K562 (cell line): ENCODE measurements at regions not wholly inside any gene's neighbourhood (a gene's known extent, or its start where the extent isn't known, plus 50 kb on each side); places are given as distances from the start of the nearest gene placed in this dataset.

Source experiments
- ATAC-seq: fragments of 200-7000 bp; cut with Tn5 transposase; 3 replicates; pipeline ENCODE4 v1.9.1; 2020; ENCODE audit warnings: moderate library complexity
- BruUV-seq: library from RNA; stranded (reverse); fragments of 400-500 nt; replicated peaks from 2 replicates; lab custom pipeline; 2021; lab: Mats Ljungman, UMichigan
- CTCF ChIA-PET: fragments of 300-600 bp; formaldehyde crosslinking; extraction: SDS; loops from one replicate; lab custom pipeline; 2021; ENCODE audit warnings: low intra/inter-chr PET ratio; lab: Yijun Ruan, JAX
- POLR2A ChIA-PET: fragments of 300-600, 350-650 bp; sonication (Branson Sonifier 250); formaldehyde crosslinking; extraction: SDS; loops from one replicate; lab custom pipeline; 2021; ENCODE audit warnings: antibody characterized with exemption, inconsistent platforms; lab: Yijun Ruan, JAX
- DNase-seq, 4 experiments: peaks; one replicate each; pipeline versions ENCODE4 v3.0.0 to v3.0.0-alpha.2; 2011 to 2018; ENCODE audit warnings: low spot score in 3 of 4, mixed read lengths in 3 of 4; ENCODE audit errors: extremely low read depth in 1 of 4
- FAIRE-seq: peaks from 2 replicates; lab custom pipeline; 2011; peaks lifted over from hg19 to GRCh38; lab: Jason Lieb, UNC
- H2AFZ ChIP-seq: 2 replicates; pipeline ENCODE4 v1.6.0; 2011; ENCODE audit warnings: low read depth, low read length, control low read depth, inconsistent platforms
- H3K27ac ChIP-seq: fragments of 200-600 bp; 3 replicates; pipeline ENCODE4 v1.8.0; 2011; ENCODE audit warnings: low read depth, mild to moderate bottlenecking, control low read depth, inconsistent platforms, low read length, moderate library complexity, mixed read lengths; ENCODE audit errors: extremely low read depth
- H3K27me3 ChIP-seq, 2 experiments: fragments of 300-600 bp in 1 of 2; 2 replicates in 1 of 2; 3 replicates in 1 of 2; pipeline versions ENCODE4 v1.6.0 to v1.8.0; 2011; ENCODE audit warnings: inconsistent platforms in 2 of 2, low read length in 2 of 2, mild to moderate bottlenecking in 1 of 2, mixed read lengths in 1 of 2, moderate library complexity in 1 of 2; ENCODE audit not compliant: control insufficient read depth in 2 of 2, insufficient read depth in 2 of 2
- H3K36me3 ChIP-seq: fragments of 300-600 bp; 3 replicates; pipeline ENCODE4 v1.8.0; 2011; ENCODE audit warnings: mild to moderate bottlenecking, low read length, inconsistent platforms; ENCODE audit not compliant: control insufficient read depth, insufficient read depth
- H3K4me1 ChIP-seq, 2 experiments: fragments of 200-600 bp in 1 of 2; replicated peaks in 1 of 2; 2 replicates in 1 of 2; 3 replicates in 1 of 2; pipeline versions ENCODE4 v1.5.1 to v1.8.0; 2011; ENCODE audit warnings: inconsistent platforms in 2 of 2, low read length in 2 of 2, mild to moderate bottlenecking in 1 of 2, mixed read lengths in 1 of 2, moderate library complexity in 1 of 2; ENCODE audit not compliant: control insufficient read depth in 2 of 2, insufficient read depth in 2 of 2
- H3K4me2 ChIP-seq: 2 replicates; pipeline ENCODE4 v1.6.1; 2011; ENCODE audit warnings: low read length, control low read depth, inconsistent platforms, mixed read lengths; ENCODE audit not compliant: insufficient read depth
- H3K4me3 ChIP-seq: fragments of 200-600 bp; sonication (generic), shearing (Covaris generic); 2 replicates; pipeline ENCODE4 v1.5.1; 2016; ENCODE audit warnings: control low read depth, inconsistent platforms
- H3K79me2 ChIP-seq: fragments of 200-600 bp; 3 replicates; pipeline ENCODE4 v1.8.0; 2011; ENCODE audit warnings: low read length, inconsistent platforms; ENCODE audit not compliant: control insufficient read depth, insufficient read depth
- H3K9ac ChIP-seq, 2 experiments: 2 replicates each; pipeline versions ENCODE4 v1.6.0 to v1.6.1; 2011; ENCODE audit warnings: low read depth in 2 of 2, low read length in 2 of 2, control low read depth in 1 of 2, inconsistent platforms in 1 of 2, mild to moderate bottlenecking in 1 of 2, mixed read lengths in 1 of 2; ENCODE audit not compliant: insufficient read depth in 1 of 2
- H3K9me1 ChIP-seq: one replicate; pipeline ENCODE4 v1.6.0; 2011; ENCODE audit warnings: inconsistent platforms, mild to moderate bottlenecking, low read length, moderate library complexity; ENCODE audit not compliant: control insufficient read depth, insufficient read depth
- H3K9me3 ChIP-seq: replicated peaks from 2 replicates; pipeline ENCODE4 v1.5.1; 2011; ENCODE audit warnings: low read depth, low read length, inconsistent platforms; ENCODE audit not compliant: control insufficient read depth, insufficient read depth
- H4K20me1 ChIP-seq: replicated peaks from 2 replicates; pipeline ENCODE4 v1.6.1; 2011; ENCODE audit warnings: low read length, inconsistent platforms, mixed read lengths; ENCODE audit not compliant: control insufficient read depth, insufficient read depth
- CBX2 ChIP-seq: fragments of 200-600 bp; sonication (generic); IDR thresholded peaks from one replicate; pipeline ENCODE4 v1.6.1; 2012; ENCODE audit warnings: mild to moderate bottlenecking, low read length, inconsistent platforms; ENCODE audit not compliant: insufficient read depth, poor library complexity, severe bottlenecking
- CHD4 ChIP-seq: fragments of 200-600 bp; sonication (generic); IDR thresholded peaks from 3 replicates; pipeline ENCODE4 v1.6.1; 2012; ENCODE audit warnings: low read depth, mild to moderate bottlenecking, mixed read lengths, low read length, inconsistent platforms; ENCODE audit not compliant: insufficient read depth, insufficient replicate concordance, poor library complexity, severe bottlenecking
- CTBP1 ChIP-seq: fragments of 450-650 bp; IDR thresholded peaks from 2 replicates; pipeline ENCODE4 v1.6.1; 2016; ENCODE audit warnings: borderline replicate concordance
- FOXM1 ChIP-seq, 2 experiments: fragments of 450-650 bp in 1 of 2; sonication (generic) in 1 of 2; formaldehyde crosslinking in 1 of 2; IDR thresholded peaks; 2 replicates each; pipeline versions ENCODE4 v1.6.1 to v1.9.0; 2017 to 2022; ENCODE audit warnings: low read depth in 2 of 2, mild to moderate bottlenecking in 2 of 2, missing genetic modification reagents in 1 of 2, moderate library complexity in 1 of 2
- HDAC8 ChIP-seq: fragments of 450-650 bp; IDR thresholded peaks from 2 replicates; pipeline ENCODE4 v1.6.1; 2016; ENCODE audit warnings: mild to moderate bottlenecking, missing genetic modification characterization, moderate library complexity, missing compliant biosample characterization
- MEF2A ChIP-seq: IDR thresholded peaks from 2 replicates; pipeline ENCODE4 v1.6.1; 2011; ENCODE audit warnings: low read depth, mild to moderate bottlenecking, low read length, moderate library complexity; ENCODE audit not compliant: control insufficient read depth
- RCOR1 ChIP-seq, 2 experiments: IDR thresholded peaks; 2 replicates each; pipeline ENCODE4 v1.6.1; 2012; ENCODE audit warnings: low read depth in 2 of 2, low read length in 2 of 2, borderline replicate concordance in 1 of 2, improper control_type of control experiment in 1 of 2
- RUNX1 ChIP-seq: sonication (generic); IDR thresholded peaks from 2 replicates; pipeline ENCODE4 v1.6.1; 2016; ENCODE audit warnings: antibody characterized with exemption, low read depth
- SAFB2 ChIP-seq: fragments of 200-400 bp; formaldehyde crosslinking; IDR thresholded peaks from 2 replicates; pipeline ENCODE4 v1.6.1; 2018; ENCODE audit warnings: borderline replicate concordance, low read length, low read depth, moderate library complexity; ENCODE audit not compliant: severe bottlenecking
- XRCC5 ChIP-seq: fragments of 200-400 bp; formaldehyde crosslinking; IDR thresholded peaks from 2 replicates; pipeline ENCODE4 v1.6.1; 2017; ENCODE audit warnings: low read depth, mild to moderate bottlenecking, low read length
- ZNF77 ChIP-seq: fragments of 250-450 bp; sonication (Bioruptor Pico); IDR thresholded peaks from 2 replicates; pipeline ENCODE4 v1.5.0; 2020
- WGBS: fragments of 100-300 bp; shearing (Covaris generic); methylation state at CpG from one replicate; pipeline ENCODE4 v1.1.6; 2016; ENCODE audit warnings: low coverage, mixed read lengths; ENCODE audit not compliant: insufficient coverage; ENCODE audit errors: missing lambda C conversion rate; 5-methylcytosine and 5-hydroxymethylcytosine counted together
- in situ Hi-C: fragments of 300-500 bp; cut with MboI; formaldehyde crosslinking; loops from 4 replicates; pipeline ENCODE4 v1.15.0; 2018; ENCODE audit warnings: inconsistent platforms, mixed read lengths
- intact Hi-C: fragments of 100-400 bp; cut with micrococcal nuclease; formaldehyde crosslinking; loops from 2 replicates; pipeline ENCODE4 v1.14.2; 2022
- TF ChIP-seq, protein P1 (sequence below): fragments of 450-650 bp; IDR thresholded peaks from 2 replicates; pipeline ENCODE4 v1.6.1; 2017; ENCODE audit warnings: antibody characterized with exemption, mild to moderate bottlenecking
- TF ChIP-seq, protein P2 (sequence below): fragments of 250-450 bp; sonication (Bioruptor Pico); IDR thresholded peaks from 2 replicates; pipeline ENCODE4 v1.6.1; 2021; ENCODE audit warnings: mild to moderate bottlenecking
- TF ChIP-seq, protein P3 (sequence below): fragments of 150-350 bp; conservative IDR thresholded peaks from 2 replicates; pipeline ENCODE4 v1.6.1; 2014; ENCODE audit warnings: low read length

DNA sequence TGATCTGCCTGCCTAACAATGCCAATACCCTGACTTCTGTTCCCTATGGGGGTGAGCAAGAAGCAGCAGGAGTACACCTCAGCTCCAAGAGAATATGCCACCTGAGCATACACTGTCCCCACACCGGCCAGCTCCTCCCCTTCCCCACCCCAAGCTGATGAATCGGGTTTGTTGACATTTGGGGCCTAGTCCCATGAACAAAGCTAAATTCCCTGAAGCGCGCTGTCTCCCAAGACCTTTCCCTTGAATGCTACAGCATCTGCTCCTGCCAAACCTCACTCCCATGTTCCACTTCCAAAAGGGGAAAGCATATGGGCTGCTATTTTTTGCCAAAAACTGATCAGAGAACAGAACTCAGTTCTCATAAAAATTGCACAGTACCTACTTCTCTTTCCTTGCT, 220.4 kb upstream of the CAMK1G start (continued):
- TF ChIP-seq, protein P1, sequence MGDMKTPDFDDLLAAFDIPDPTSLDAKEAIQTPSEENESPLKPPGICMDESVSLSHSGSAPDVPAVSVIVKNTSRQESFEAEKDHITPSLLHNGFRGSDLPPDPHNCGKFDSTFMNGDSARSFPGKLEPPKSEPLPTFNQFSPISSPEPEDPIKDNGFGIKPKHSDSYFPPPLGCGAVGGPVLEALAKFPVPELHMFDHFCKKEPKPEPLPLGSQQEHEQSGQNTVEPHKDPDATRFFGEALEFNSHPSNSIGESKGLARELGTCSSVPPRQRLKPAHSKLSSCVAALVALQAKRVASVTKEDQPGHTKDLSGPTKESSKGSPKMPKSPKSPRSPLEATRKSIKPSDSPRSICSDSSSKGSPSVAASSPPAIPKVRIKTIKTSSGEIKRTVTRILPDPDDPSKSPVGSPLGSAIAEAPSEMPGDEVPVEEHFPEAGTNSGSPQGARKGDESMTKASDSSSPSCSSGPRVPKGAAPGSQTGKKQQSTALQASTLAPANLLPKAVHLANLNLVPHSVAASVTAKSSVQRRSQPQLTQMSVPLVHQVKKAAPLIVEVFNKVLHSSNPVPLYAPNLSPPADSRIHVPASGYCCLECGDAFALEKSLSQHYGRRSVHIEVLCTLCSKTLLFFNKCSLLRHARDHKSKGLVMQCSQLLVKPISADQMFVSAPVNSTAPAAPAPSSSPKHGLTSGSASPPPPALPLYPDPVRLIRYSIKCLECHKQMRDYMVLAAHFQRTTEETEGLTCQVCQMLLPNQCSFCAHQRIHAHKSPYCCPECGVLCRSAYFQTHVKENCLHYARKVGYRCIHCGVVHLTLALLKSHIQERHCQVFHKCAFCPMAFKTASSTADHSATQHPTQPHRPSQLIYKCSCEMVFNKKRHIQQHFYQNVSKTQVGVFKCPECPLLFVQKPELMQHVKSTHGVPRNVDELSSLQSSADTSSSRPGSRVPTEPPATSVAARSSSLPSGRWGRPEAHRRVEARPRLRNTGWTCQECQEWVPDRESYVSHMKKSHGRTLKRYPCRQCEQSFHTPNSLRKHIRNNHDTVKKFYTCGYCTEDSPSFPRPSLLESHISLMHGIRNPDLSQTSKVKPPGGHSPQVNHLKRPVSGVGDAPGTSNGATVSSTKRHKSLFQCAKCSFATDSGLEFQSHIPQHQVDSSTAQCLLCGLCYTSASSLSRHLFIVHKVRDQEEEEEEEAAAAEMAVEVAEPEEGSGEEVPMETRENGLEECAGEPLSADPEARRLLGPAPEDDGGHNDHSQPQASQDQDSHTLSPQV, result no peak
- no peak for TF ChIP-seq SAFB2

DNA sequence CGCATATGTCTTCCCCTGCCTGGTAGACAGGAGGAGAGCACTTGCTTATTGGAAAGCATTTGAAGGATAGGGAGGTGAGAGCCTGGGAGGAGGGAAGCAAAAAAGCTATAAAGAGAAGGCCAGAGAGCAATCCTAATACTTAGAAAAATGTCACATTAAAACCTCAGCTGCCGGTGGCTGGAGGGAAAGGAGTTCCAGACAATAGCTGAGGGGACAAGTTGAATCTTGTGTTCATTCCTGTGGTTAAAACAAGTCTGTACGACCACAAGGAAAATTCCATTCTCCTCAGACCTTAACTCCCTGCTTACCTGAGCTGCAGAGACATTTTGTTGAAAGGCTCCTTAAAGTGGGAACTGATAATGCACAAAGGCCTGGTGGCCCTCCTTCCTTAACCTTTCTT, 218.8 kb upstream of the CAMK1G start:
- Histone ChIP-seq H3K9me1 (no peaks in the 10 kb centered on the region), H3K4me2 (no peak overlapping the region), H3K36me3 (no peaks in the 10 kb centered on the region), H4K20me1 (no peaks in the 10 kb centered on the region), H3K9ac (no peak overlapping the region), H2AFZ (no peak overlapping the region), H3K4me3 (no peak overlapping the region), H3K27me3 (no peaks in the 10 kb centered on the region), H3K79me2 (no peaks in the 10 kb centered on the region), H3K9me3 (no peaks in the 10 kb centered on the region), H3K4me1 (no peaks in the 10 kb centered on the region), H3K27ac (no peak overlapping the region)
- intact Hi-C loops, result no loop called here
- 0% methylated on average over 3 of the region's 3 CpGs for WGBS
- no peak for ATAC-seq
- POLR2A ChIA-PET, result no interaction called here
- DNase-seq, result no peak
- no peak for FAIRE-seq
- BruUV-seq, result no TSS peak
- in situ Hi-C loops, result no loop called here
- CTCF ChIA-PET, result no interaction called here
- TF ChIP-seq RCOR1 (IDR thresholded peaks at IDR 0.05; ENCODE audit: borderline replicate concordance in 1 of 2, low read depth in 2 of 2, low read length in 2 of 2), result no peak
- TF ChIP-seq RUNX1, result no peak
- no peak for TF ChIP-seq CBX2
- no peak for TF ChIP-seq CTBP1
- no peak for TF ChIP-seq XRCC5
- TF ChIP-seq FOXM1 (IDR thresholded peaks at IDR 0.05; ENCODE audit: low read depth), result no peak
- TF ChIP-seq FOXM1 (CRISPR knock-in tag; IDR thresholded peaks at IDR 0.05; ENCODE audit: low read depth), result no peak
- no peak for TF ChIP-seq HDAC8 (tag)
- TF ChIP-seq CHD4, result no peak
- TF ChIP-seq, protein P2, sequence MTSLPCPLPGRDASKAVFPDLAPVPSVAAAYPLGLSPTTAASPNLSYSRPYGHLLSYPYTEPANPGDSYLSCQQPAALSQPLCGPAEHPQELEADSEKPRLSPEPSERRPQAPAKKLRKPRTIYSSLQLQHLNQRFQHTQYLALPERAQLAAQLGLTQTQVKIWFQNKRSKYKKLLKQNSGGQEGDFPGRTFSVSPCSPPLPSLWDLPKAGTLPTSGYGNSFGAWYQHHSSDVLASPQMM (CRISPR knock-in tag), result no peak
- TF ChIP-seq, protein P3, sequence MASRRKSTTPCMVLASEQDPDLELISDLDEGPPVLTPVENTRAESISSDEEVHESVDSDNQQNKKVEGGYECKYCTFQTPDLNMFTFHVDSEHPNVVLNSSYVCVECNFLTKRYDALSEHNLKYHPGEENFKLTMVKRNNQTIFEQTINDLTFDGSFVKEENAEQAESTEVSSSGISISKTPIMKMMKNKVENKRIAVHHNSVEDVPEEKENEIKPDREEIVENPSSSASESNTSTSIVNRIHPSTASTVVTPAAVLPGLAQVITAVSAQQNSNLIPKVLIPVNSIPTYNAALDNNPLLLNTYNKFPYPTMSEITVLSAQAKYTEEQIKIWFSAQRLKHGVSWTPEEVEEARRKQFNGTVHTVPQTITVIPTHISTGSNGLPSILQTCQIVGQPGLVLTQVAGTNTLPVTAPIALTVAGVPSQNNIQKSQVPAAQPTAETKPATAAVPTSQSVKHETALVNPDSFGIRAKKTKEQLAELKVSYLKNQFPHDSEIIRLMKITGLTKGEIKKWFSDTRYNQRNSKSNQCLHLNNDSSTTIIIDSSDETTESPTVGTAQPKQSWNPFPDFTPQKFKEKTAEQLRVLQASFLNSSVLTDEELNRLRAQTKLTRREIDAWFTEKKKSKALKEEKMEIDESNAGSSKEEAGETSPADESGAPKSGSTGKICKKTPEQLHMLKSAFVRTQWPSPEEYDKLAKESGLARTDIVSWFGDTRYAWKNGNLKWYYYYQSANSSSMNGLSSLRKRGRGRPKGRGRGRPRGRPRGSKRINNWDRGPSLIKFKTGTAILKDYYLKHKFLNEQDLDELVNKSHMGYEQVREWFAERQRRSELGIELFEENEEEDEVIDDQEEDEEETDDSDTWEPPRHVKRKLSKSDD, result no peak
- no peak for TF ChIP-seq ZNF77 (CRISPR knock-in tag)
- no peak for TF ChIP-seq MEF2A
